ENCODE measurements at regions not wholly inside any gene's neighbourhood (a gene's known extent, or its start where the extent isn't known, plus 50 kb on each side); places are given as distances from the start of the nearest gene placed in this dataset.

GRCh38 chr10:44014644-44015250 lies 366.1 kb upstream of the ZNF32 start:
- TF ChIP-seq CTCF (IDR thresholded peaks at IDR 0.05) (no peak), POLR2AphosphoS5 (IDR thresholded peaks at IDR 0.05; ENCODE audit: low read depth, low read length) (no peak), SIN3A (IDR thresholded peaks at IDR 0.05; ENCODE audit: borderline replicate concordance, insufficient read depth, low read depth, low read length) (no peak), TCF7L2 (IDR thresholded peaks at IDR 0.05; ENCODE audit: low read depth, low read length) (no peak), REST (IDR thresholded peaks at IDR 0.05; ENCODE audit: insufficient read depth in 1 of 2, low read depth in 2 of 2, low read length in 1 of 2) (no peak)
